ENCODE measurements at regions not wholly inside any gene's neighbourhood (a gene's known extent, or its start where the extent isn't known, plus 50 kb on each side); places are given as distances from the start of the nearest gene placed in this dataset.

DNA sequence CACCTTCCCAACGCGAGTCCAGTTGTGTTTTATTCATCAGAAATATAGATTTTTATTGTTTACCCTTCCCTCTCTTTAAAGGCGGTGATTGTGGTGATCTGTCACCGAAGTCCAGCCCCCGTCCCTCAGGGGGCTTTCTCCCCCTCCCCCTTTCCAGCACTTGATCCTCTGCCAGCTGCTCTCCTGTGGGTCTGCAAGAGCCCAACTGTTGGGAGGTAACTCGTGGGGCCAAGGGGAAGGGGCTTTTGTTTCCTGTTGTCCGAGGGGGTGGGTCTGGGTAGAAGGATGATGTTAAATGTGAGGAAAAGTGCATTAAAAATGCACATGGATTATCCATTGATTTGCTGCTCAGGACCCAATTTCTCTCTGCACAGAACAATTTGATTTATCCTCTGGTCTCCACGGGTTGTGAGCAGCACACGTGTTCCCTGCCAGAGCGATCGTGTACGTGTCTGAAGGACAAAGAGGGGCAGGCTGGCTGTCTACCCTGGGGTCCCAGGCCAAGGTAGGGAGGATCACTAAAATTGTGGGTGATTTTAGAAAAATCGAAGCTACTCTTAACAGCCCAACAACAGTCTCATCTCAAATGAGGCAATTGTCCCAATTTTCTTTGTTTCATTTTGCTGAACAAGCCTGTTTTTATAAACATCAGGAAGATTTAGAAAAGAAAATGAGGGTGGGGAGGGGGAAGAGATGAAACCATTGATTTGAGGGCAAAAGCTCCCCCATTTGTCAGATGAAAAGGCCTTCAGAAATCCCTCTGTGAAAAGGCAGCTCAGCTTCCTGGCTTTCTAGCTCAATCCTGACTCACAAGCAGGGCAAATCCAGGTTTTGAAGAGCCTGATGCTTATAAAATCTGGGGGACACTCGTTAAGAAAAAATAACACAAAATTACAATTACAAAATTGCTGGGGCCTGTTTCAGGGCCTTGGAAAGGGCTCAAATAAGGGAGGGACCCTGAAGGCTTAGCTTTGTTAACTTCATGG, 176.2 kb downstream of the RHOU start:
- intact Hi-C loops (cut with micrococcal nuclease; ENCODE audit: unreplicated experiment) = no loop called here
- CTCF ChIA-PET = no interaction called here
- H3K9me3 ChIP-seq (ENCODE audit: low read depth, low read length, poor library complexity, severe bottlenecking) = no peaks in the 10 kb centered on the region
- BruUV-seq (replicated peaks) = no TSS peak
- TF ChIP-seq, protein P1, sequence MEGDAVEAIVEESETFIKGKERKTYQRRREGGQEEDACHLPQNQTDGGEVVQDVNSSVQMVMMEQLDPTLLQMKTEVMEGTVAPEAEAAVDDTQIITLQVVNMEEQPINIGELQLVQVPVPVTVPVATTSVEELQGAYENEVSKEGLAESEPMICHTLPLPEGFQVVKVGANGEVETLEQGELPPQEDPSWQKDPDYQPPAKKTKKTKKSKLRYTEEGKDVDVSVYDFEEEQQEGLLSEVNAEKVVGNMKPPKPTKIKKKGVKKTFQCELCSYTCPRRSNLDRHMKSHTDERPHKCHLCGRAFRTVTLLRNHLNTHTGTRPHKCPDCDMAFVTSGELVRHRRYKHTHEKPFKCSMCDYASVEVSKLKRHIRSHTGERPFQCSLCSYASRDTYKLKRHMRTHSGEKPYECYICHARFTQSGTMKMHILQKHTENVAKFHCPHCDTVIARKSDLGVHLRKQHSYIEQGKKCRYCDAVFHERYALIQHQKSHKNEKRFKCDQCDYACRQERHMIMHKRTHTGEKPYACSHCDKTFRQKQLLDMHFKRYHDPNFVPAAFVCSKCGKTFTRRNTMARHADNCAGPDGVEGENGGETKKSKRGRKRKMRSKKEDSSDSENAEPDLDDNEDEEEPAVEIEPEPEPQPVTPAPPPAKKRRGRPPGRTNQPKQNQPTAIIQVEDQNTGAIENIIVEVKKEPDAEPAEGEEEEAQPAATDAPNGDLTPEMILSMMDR (conservative IDR thresholded peaks at IDR 0.05; ENCODE audit: low read depth, low read length) = no peak
- no peak for TF ChIP-seq EZH2 (IDR thresholded peaks at IDR 0.05; ENCODE audit: borderline replicate concordance, low read depth, low read length, poor library complexity, severe bottlenecking)
- H3K27ac ChIP-seq (ENCODE audit: low read depth, low read length, poor library complexity, severe bottlenecking) = no peak overlapping the region
- H3K27me3 ChIP-seq (replicated peaks; ENCODE audit: insufficient read depth, low read depth, low read length, poor library complexity) = no peaks in the 10 kb centered on the region
- POLR2A ChIA-PET (ENCODE audit: low non-redundant PET) = no interaction called here
- H3K4me3 ChIP-seq (ENCODE audit: low read depth, low read length, poor library complexity, severe bottlenecking) = no peak overlapping the region
- no peaks in the 10 kb centered on the region for H3K4me1 ChIP-seq (ENCODE audit: insufficient read depth, low read length, poor library complexity, severe bottlenecking)
- H3K36me3 ChIP-seq (ENCODE audit: insufficient read depth, low read length, poor library complexity, severe bottlenecking) = no peaks in the 10 kb centered on the region
- DNase-seq (ENCODE audit: low spot score) = no peak

DNA sequence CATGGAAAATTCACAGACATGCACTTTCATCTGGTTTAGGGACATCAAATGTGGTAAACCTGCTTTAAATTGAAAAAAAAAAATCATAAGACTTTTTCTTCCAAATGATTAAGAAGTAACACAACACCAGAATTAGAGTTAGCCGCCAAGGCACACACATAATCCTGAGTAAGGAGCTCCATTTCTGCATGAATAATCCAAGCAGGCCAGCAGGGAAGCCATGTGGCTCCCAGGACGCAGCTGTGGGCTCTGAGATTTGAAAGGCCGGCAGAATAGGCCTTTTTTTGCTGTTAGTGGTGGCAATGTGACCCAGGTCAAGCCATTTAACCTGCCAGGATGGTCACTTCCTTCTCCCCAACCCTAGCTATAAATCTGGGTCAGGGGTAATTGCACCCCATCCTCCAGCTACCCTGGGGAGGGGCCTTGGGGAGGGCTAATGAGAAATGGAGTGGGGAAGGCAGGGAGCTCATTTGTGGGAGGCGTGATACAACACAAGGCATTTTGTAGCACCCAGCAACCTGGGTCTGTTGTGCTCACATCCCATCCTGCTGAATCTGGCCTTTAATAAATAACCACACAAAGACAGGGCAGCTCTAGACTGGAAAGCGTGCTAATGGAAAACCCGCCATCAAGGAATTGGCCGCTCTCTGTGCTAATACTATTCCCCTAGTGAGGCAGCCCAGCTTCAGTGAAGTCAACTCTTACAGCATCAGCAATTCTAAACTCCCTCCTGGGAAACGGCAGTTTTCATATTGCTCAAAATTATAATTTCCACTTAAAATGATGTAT, 178.5 kb downstream of the RHOU start:
- no TSS peak for BruUV-seq (replicated peaks)
- H3K4me1 ChIP-seq (ENCODE audit: insufficient read depth, low read length, poor library complexity, severe bottlenecking) = no peaks in the 10 kb centered on the region
- TF ChIP-seq, protein P1 (conservative IDR thresholded peaks at IDR 0.05; ENCODE audit: low read depth, low read length) = no peak
- TF ChIP-seq EZH2 (IDR thresholded peaks at IDR 0.05; ENCODE audit: borderline replicate concordance, low read depth, low read length, poor library complexity, severe bottlenecking) = no peak
- H3K36me3 ChIP-seq (ENCODE audit: insufficient read depth, low read length, poor library complexity, severe bottlenecking) = no peaks in the 10 kb centered on the region
- no peak for DNase-seq (ENCODE audit: low spot score)
- ChIA-PET CTCF (no interaction called here), POLR2A (ENCODE audit: low non-redundant PET) (no interaction called here)
- H3K27ac ChIP-seq (ENCODE audit: low read depth, low read length, poor library complexity, severe bottlenecking) = no peak overlapping the region
- intact Hi-C loops (cut with micrococcal nuclease; ENCODE audit: unreplicated experiment) = no loop called here
- no peaks in the 10 kb centered on the region for H3K27me3 ChIP-seq (replicated peaks; ENCODE audit: insufficient read depth, low read depth, low read length, poor library complexity)
- H3K9me3 ChIP-seq (ENCODE audit: low read depth, low read length, poor library complexity, severe bottlenecking) = no peaks in the 10 kb centered on the region
- H3K4me3 ChIP-seq (ENCODE audit: low read depth, low read length, poor library complexity, severe bottlenecking) = no peak overlapping the region

DNA sequence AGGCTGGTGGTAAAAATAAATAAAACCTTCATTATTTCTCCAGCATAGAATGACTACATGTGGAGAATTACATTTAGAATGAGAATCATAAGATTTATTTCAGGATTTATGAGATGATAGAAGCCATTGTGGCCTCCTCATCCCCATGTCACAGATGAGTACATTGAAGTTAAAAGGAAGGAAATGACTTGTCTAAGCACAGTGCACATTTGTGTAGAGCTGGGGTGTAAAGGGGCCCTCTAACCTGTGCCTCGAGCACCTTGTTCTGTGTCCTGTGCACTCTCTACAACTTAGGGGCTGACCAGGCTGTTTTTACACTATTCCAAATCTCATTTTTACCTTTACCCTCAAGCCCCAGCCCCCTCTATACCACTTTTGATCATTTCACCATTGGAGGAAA, 179.4 kb downstream of the RHOU start:
- Histone ChIP-seq H3K27me3 (replicated peaks; ENCODE audit: insufficient read depth, low read depth, low read length, poor library complexity) (no peaks in the 10 kb centered on the region), H3K27ac (ENCODE audit: low read depth, low read length, poor library complexity, severe bottlenecking) (no peak overlapping the region), H3K36me3 (ENCODE audit: insufficient read depth, low read length, poor library complexity, severe bottlenecking) (no peaks in the 10 kb centered on the region), H3K4me3 (ENCODE audit: low read depth, low read length, poor library complexity, severe bottlenecking) (no peak overlapping the region), H3K9me3 (ENCODE audit: low read depth, low read length, poor library complexity, severe bottlenecking) (no peaks in the 10 kb centered on the region), H3K4me1 (ENCODE audit: insufficient read depth, low read length, poor library complexity, severe bottlenecking) (no peaks in the 10 kb centered on the region)
- no TSS peak for BruUV-seq (replicated peaks)
- DNase-seq (ENCODE audit: low spot score) = no peak
- CTCF ChIA-PET = no interaction called here
- TF ChIP-seq, protein P1 (conservative IDR thresholded peaks at IDR 0.05; ENCODE audit: low read depth, low read length) = no peak
- no peak for TF ChIP-seq EZH2 (IDR thresholded peaks at IDR 0.05; ENCODE audit: borderline replicate concordance, low read depth, low read length, poor library complexity, severe bottlenecking)
- POLR2A ChIA-PET (ENCODE audit: low non-redundant PET) = no interaction called here
- intact Hi-C loops (cut with micrococcal nuclease; ENCODE audit: unreplicated experiment) = no loop called here
